ENCODE measurements at regions not wholly inside any gene's neighbourhood (a gene's known extent, or its start where the extent isn't known, plus 50 kb on each side); places are given as distances from the start of the nearest gene placed in this dataset.
A peak's percentile ranks its signal among the peaks of the same experiment; 100 is the strongest.
"Not testable (repeated sequence)": the region's sequence is repeated elsewhere in the genome, so short reads cannot be mapped to it uniquely, and the experiment has no call there.

- no peak overlapping the region for H3K4me3 ChIP-seq (ENCODE audit: low read depth, low read length)
- in situ Hi-C loops (cut with HindIII; ENCODE audit: low sequenced_read_pairs) = no loop called here
- no peak for TF ChIP-seq CTCF (IDR thresholded peaks at IDR 0.05; ENCODE audit: low read depth, low read length)
- no peak for DNase-seq (ENCODE audit: low read depth, low spot score)
Observed at GRCh38 chr16:64343061-64343819, 778.6 kb downstream of the CDH11 start.

GRCh38 chr16:64341336-64341735 lies 780.5 kb downstream of the CDH11 start:
- not testable (repeated sequence) for DNase-seq (ENCODE audit: low read depth, low spot score)

GRCh38 chr16:64339052-64339770 lies 782.7 kb downstream of the CDH11 start:
- TF ChIP-seq CTCF (IDR thresholded peaks at IDR 0.05; ENCODE audit: low read depth, low read length) = no peak
- peak; percentile 67 for DNase-seq (ENCODE audit: low read depth, low spot score)
- no peak overlapping the region for H3K4me3 ChIP-seq (ENCODE audit: low read depth, low read length)
- in situ Hi-C loops (cut with HindIII; ENCODE audit: low sequenced_read_pairs) = no loop called here

More at GRCh38 chr16:64341336-64341735, 780.5 kb downstream of the CDH11 start:
- H3K4me3 ChIP-seq (ENCODE audit: low read depth, low read length); in situ Hi-C loops (cut with HindIII; ENCODE audit: low sequenced_read_pairs): not testable (repeated sequence)

- in situ Hi-C loops (cut with HindIII; ENCODE audit: low sequenced_read_pairs) = no loop called here
Observed at GRCh38 chr16:64321881-64322280, 800.0 kb downstream of the CDH11 start.

GRCh38 chr16:64321066-64321465 lies 800.8 kb downstream of the CDH11 start:
- in situ Hi-C loops (cut with HindIII; ENCODE audit: low sequenced_read_pairs) = no loop called here
- DNase-seq (ENCODE audit: low read depth, low spot score) = no peak
- no peak overlapping the region for H3K4me3 ChIP-seq (ENCODE audit: low read depth, low read length)
- no peak for TF ChIP-seq CTCF (IDR thresholded peaks at IDR 0.05; ENCODE audit: low read depth, low read length)

More at GRCh38 chr16:64321881-64322280, 800.0 kb downstream of the CDH11 start:
- TF ChIP-seq CTCF (IDR thresholded peaks at IDR 0.05; ENCODE audit: low read depth, low read length) = no peak
- no peak overlapping the region for H3K4me3 ChIP-seq (ENCODE audit: low read depth, low read length)
- no peak for DNase-seq (ENCODE audit: low read depth, low spot score)

GRCh38 chr16:64317601-64318000 lies 804.3 kb downstream of the CDH11 start:
- no peak for DNase-seq (ENCODE audit: low read depth, low spot score)
- no peak overlapping the region for H3K4me3 ChIP-seq (ENCODE audit: low read depth, low read length)
- no peak for TF ChIP-seq CTCF (IDR thresholded peaks at IDR 0.05; ENCODE audit: low read depth, low read length)
- in situ Hi-C loops (cut with HindIII; ENCODE audit: low sequenced_read_pairs) = no loop called here

- no peak for TF ChIP-seq CTCF (IDR thresholded peaks at IDR 0.05; ENCODE audit: low read depth, low read length)
- no peak for DNase-seq (ENCODE audit: low read depth, low spot score)
- in situ Hi-C loops (cut with HindIII; ENCODE audit: low sequenced_read_pairs) = no loop called here
- H3K4me3 ChIP-seq (ENCODE audit: low read depth, low read length) = no peak overlapping the region
Observed at GRCh38 chr16:64313726-64314125, 808.1 kb downstream of the CDH11 start.
